Smooth muscle cell (in vitro differentiated cells): ENCODE measurements at regions not wholly inside any gene's neighbourhood (a gene's known extent, or its start where the extent isn't known, plus 50 kb on each side); places are given as distances from the start of the nearest gene placed in this dataset.
A peak's percentile ranks its signal among the peaks of the same experiment; 100 is the strongest.
"Not testable (repeated sequence)": the region's sequence is repeated elsewhere in the genome, so short reads cannot be mapped to it uniquely, and the experiment has no call there.

Experiments used
- DNase-seq: peaks from one replicate; lab custom pipeline; 2025; ENCODE audit not compliant: unreplicated experiment; lab: John Stamatoyannopoulos, UW
- H2AFZ ChIP-seq: fragments of 200-600 bp; sonication (generic); 2 replicates; pipeline ENCODE4 v1.6.0; 2016; ENCODE audit warnings: antibody characterized with exemption, low read depth, mild to moderate bottlenecking
- H3F3A ChIP-seq: fragments of 200-600 bp; sonication (generic); 2 replicates; pipeline ENCODE4 v1.6.0; 2017; ENCODE audit warnings: antibody characterized with exemption, low read depth
- H3K27ac ChIP-seq: fragments of 200-600 bp; sonication (generic); 2 replicates; pipeline ENCODE4 v1.5.1; 2016; ENCODE audit warnings: low read depth, mild to moderate bottlenecking
- H3K27me3 ChIP-seq: fragments of 200-600 bp; sonication (generic); 2 replicates; pipeline ENCODE4 v1.6.1; 2016; ENCODE audit warnings: low read depth, mild to moderate bottlenecking
- H3K36me3 ChIP-seq: fragments of 200-600 bp; sonication (generic); 2 replicates; pipeline ENCODE4 v1.5.1; 2016; ENCODE audit warnings: low read depth
- H3K4me1 ChIP-seq: fragments of 200-600 bp; sonication (generic); 2 replicates; pipeline ENCODE4 v1.5.1; 2016; ENCODE audit warnings: low read depth
- H3K4me2 ChIP-seq: fragments of 200-600 bp; sonication (generic); 2 replicates; pipeline ENCODE4 v1.6.0; 2016; ENCODE audit warnings: mild to moderate bottlenecking
- H3K4me3 ChIP-seq: fragments of 200-600 bp; sonication (generic); 2 replicates; pipeline ENCODE4 v1.5.1; 2016; ENCODE audit warnings: mild to moderate bottlenecking
- H3K79me2 ChIP-seq: fragments of 200-600 bp; sonication (generic); 2 replicates; pipeline ENCODE4 v1.6.0; 2016; ENCODE audit warnings: low read depth, mild to moderate bottlenecking
- H3K9ac ChIP-seq: fragments of 200-600 bp; sonication (generic); 2 replicates; pipeline ENCODE4 v1.6.0; 2016; ENCODE audit warnings: low read depth
- H3K9me3 ChIP-seq: fragments of 200-600 bp; sonication (generic); replicated peaks from 2 replicates; pipeline ENCODE4 v1.5.1; 2016; ENCODE audit warnings: low read depth
- H4K20me1 ChIP-seq: fragments of 200-600 bp; sonication (generic); 2 replicates; pipeline ENCODE4 v1.6.0; 2016; ENCODE audit warnings: low read depth
- CTCF ChIP-seq: fragments of 200-600 bp; sonication (generic); IDR thresholded peaks from 2 replicates; pipeline ENCODE4 v1.5.1; 2017; ENCODE audit warnings: borderline replicate concordance, mild to moderate bottlenecking, antibody characterized with exemption; ENCODE audit not compliant: insufficient read depth, poor library complexity, severe bottlenecking
- WGBS: methylation state at CpG from one replicate; pipeline ENCODE4 v1.1.7; 2016; ENCODE audit warnings: low lambda C conversion rate; 5-methylcytosine and 5-hydroxymethylcytosine counted together

GRCh38 chr11:12585861-12586260 lies 88.4 kb upstream of the TEAD1 start:
- H2AFZ ChIP-seq, result peak overlapping the region; percentile 41

GRCh38 chr11:12587333-12587991 lies 86.8 kb upstream of the TEAD1 start:
- Histone ChIP-seq H3K27ac (peak overlapping the region; percentile 71), H3K4me2 (peak overlapping the region; percentile 55), H3K27me3 (no peaks in the 10 kb centered on the region), H2AFZ (peak overlapping the region; percentile 53), H3F3A (peaks cover 9% of the 10 kb centered on the region), H3K79me2 (no peaks in the 10 kb centered on the region), H3K4me1 (peaks cover 10% of the 10 kb centered on the region), H4K20me1 (no peaks in the 10 kb centered on the region), H3K9me3 (no peaks in the 10 kb centered on the region), H3K9ac (peak overlapping the region; percentile 6), H3K4me3 (no peak overlapping the region), H3K36me3 (no peaks in the 10 kb centered on the region)
- no peak for TF ChIP-seq CTCF
- WGBS, result 15% methylated on average over 6 of the region's 6 CpGs
- no peak for DNase-seq

More at GRCh38 chr11:12585861-12586260, 88.4 kb upstream of the TEAD1 start:
- Histone ChIP-seq H3K27ac (no peak overlapping the region), H4K20me1 (no peaks in the 10 kb centered on the region), H3K79me2 (no peaks in the 10 kb centered on the region), H3K4me3 (no peak overlapping the region), H3K9me3 (no peaks in the 10 kb centered on the region), H3K4me1 (peaks cover 10% of the 10 kb centered on the region), H3K9ac (no peak overlapping the region), H3K36me3 (no peaks in the 10 kb centered on the region), H3K27me3 (no peaks in the 10 kb centered on the region), H3F3A (peaks cover 16% of the 10 kb centered on the region), H3K4me2 (no peak overlapping the region)
- 73% methylated on average over 3 of the region's 3 CpGs for WGBS
- TF ChIP-seq CTCF, result no peak
- DNase-seq, result no peak

- no peaks in the 10 kb centered on the region for H3K79me2 ChIP-seq
- no peak overlapping the region for H3K27ac ChIP-seq
- no peaks in the 10 kb centered on the region for H3K9me3 ChIP-seq
- peaks cover 3% of the 10 kb centered on the region for H3F3A ChIP-seq
- H3K27me3 ChIP-seq, result no peaks in the 10 kb centered on the region
- H3K4me2 ChIP-seq, result no peak overlapping the region
- H3K36me3 ChIP-seq, result no peaks in the 10 kb centered on the region
- 77% methylated on average over 4 of the region's 4 CpGs for WGBS
- no peak overlapping the region for H3K4me3 ChIP-seq
- no peaks in the 10 kb centered on the region for H4K20me1 ChIP-seq
- H3K9ac ChIP-seq, result no peak overlapping the region
- no peak for DNase-seq
- no peak overlapping the region for H2AFZ ChIP-seq
- no peak for TF ChIP-seq CTCF
- peaks cover 10% of the 10 kb centered on the region for H3K4me1 ChIP-seq
Measured at GRCh38 chr11:12591706-12592105, 82.5 kb upstream of the TEAD1 start.

GRCh38 chr11:12592283-12592682 lies 81.9 kb upstream of the TEAD1 start:
- Histone ChIP-seq H3F3A (no peaks in the 10 kb centered on the region), H3K4me2 (no peak overlapping the region), H3K9me3 (no peaks in the 10 kb centered on the region), H4K20me1 (no peaks in the 10 kb centered on the region), H3K27me3 (no peaks in the 10 kb centered on the region), H3K36me3 (no peaks in the 10 kb centered on the region), H2AFZ (no peak overlapping the region), H3K9ac (no peak overlapping the region), H3K4me3 (no peak overlapping the region), H3K27ac (no peak overlapping the region), H3K79me2 (no peaks in the 10 kb centered on the region), H3K4me1 (peaks cover 6% of the 10 kb centered on the region)
- TF ChIP-seq CTCF, result no peak
- WGBS, result 95% methylated on average over 3 of the region's 3 CpGs
- no peak for DNase-seq

GRCh38 chr11:12595089-12595847 lies 79.0 kb upstream of the TEAD1 start:
- not testable (repeated sequence) for H4K20me1 ChIP-seq, H3K27ac ChIP-seq, H3K4me1 ChIP-seq, H3K79me2 ChIP-seq, DNase-seq, H3K27me3 ChIP-seq, H2AFZ ChIP-seq, H3K9me3 ChIP-seq, H3K36me3 ChIP-seq, H3K9ac ChIP-seq, H3K4me2 ChIP-seq, H3K4me3 ChIP-seq, H3F3A ChIP-seq
- WGBS, result 92% methylated on average over 2 of the region's 2 CpGs
